AG09319 (cell line): ENCODE measurements at regions not wholly inside any gene's neighbourhood (a gene's known extent, or its start where the extent isn't known, plus 50 kb on each side); places are given as distances from the start of the nearest gene placed in this dataset.
A peak's percentile ranks its signal among the peaks of the same experiment; 100 is the strongest.

Experiments used
- DNase-seq: peaks from one replicate; pipeline ENCODE4 v3.0.0-alpha.2; 2010; ENCODE audit warnings: low read depth; ENCODE audit errors: extremely low read depth
- TF ChIP-seq, protein P1 (sequence below): IDR thresholded peaks from 2 replicates; pipeline ENCODE4 v1.5.1; 2011; ENCODE audit warnings: low read depth, mild to moderate bottlenecking, inconsistent platforms, low read length, moderate library complexity

DNA sequence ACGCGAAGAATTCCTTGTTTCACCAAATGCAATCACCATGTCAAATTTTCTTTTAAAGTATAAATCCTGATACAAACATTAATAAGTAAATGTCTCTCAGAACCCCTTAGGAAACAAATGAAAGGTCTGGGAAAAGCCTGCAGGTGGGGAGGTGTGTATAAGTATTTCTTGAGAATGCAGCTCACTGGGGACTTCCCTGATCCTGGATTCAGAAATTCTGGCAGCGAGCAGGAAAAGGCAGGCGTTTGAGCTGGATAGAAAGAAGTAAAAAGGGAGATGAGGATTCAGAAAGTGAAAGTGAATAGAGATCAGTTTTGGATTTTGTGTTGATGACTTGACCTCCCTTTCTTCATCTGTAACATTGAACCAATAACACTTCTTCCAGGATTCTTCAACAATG, 68.3 kb upstream of the CTSC start:
- DNase-seq = no peak
- TF ChIP-seq, protein P1, sequence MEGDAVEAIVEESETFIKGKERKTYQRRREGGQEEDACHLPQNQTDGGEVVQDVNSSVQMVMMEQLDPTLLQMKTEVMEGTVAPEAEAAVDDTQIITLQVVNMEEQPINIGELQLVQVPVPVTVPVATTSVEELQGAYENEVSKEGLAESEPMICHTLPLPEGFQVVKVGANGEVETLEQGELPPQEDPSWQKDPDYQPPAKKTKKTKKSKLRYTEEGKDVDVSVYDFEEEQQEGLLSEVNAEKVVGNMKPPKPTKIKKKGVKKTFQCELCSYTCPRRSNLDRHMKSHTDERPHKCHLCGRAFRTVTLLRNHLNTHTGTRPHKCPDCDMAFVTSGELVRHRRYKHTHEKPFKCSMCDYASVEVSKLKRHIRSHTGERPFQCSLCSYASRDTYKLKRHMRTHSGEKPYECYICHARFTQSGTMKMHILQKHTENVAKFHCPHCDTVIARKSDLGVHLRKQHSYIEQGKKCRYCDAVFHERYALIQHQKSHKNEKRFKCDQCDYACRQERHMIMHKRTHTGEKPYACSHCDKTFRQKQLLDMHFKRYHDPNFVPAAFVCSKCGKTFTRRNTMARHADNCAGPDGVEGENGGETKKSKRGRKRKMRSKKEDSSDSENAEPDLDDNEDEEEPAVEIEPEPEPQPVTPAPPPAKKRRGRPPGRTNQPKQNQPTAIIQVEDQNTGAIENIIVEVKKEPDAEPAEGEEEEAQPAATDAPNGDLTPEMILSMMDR = no peak

DNA sequence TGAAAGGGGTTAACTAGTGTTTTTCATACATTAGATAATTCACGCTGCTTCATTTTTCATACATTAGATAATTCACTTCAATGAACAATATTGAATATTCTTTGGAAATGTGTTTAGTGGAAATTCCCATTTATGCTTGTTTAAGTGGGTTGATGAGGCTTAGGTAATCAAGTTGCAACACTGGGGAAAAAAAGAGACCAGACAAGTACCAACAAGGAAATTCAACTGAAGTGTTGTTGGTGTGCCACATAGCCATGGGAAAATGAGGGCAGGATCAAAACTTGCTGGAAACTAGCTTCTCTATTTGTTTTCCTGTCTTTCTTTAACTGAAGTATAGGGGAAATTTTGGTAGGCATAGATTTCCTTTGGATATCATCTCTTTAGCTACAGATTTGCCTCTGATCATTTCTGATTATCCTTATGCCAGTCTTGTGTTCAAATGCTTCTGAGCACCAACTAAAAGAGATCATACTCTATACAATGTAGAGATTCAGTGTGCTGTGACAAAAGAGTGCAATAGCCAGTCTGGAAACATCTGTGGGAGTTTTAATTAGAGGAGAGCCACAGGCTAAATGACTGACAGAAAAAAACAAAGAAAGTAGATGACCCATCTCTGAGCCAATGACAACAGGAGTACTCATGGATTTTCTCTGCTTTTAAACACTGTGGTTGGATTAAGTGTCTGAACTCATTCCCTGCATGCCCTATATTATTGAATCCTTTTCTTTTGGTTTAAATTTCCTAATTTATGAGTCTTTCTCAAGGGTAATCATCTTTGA, 67.6 kb upstream of the CTSC start:
- DNase-seq = no peak
- TF ChIP-seq, protein P1 = no peak

DNA sequence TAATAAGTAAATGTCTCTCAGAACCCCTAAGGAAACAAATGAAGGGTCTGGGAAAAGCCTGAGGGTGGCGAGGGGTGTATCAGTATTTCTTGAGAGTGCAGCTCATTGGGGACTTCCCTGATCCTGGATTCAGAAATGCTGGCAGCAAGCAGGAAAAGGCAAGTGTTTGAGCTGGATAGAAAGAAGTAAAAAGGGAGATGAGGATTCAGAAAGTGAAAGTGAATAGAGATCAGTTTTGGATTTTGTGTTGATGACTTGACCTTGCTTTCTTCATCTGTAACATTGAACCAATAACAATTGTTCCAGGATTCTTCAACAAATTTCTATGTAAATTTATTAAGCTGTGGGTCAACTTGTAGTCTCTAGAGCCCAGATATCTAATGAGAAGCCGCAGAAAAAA, 66.9 kb upstream of the CTSC start:
- DNase-seq = no peak
- TF ChIP-seq, protein P1 = no peak

DNA sequence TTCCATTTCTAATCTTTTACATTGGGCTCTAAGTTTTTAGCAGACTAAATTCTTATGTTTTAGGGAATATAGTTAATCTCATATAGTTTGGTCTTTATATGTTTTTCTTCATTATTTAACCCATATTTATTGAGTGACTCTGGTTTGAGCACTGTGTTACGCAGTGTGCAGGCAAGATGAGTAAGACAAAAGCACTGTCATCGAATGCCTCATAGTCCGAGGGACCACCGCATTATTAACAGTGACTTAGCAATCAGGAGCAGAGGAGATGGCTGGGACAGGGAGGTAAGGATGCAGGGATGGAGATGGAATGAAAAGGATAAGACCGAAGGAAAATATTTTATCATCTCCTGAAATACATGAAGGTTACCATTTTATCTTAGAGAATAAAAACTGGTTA, 65.2 kb upstream of the CTSC start:
- TF ChIP-seq, protein P1 = no peak
- DNase-seq = no peak

DNA sequence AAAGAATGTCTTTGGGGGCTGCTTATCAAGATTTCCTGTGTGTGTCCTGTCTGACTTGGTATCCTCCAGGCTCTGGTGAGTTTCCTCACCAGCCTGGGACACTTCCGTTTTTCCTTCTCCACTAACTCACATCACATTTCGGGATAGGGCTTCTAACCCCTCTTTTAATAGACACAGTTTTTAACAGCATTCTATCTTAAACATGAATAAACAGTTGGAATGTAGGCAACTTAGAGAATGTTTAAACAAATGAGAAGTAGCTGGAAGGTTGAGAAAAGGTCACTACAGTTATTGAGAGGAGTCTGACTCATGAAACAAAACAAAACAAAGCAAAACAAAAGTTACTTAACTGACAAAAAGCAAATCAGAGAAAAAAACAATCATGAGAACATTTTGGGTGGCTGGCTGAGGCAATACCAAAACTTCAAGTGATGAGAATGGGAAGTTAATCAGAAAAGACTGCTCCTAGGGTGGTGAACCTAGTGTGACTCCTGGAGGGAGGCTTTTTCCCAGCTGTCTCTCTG, 64.7 kb upstream of the CTSC start:
- TF ChIP-seq, protein P1 = no peak
- DNase-seq = peak; percentile 83

DNA sequence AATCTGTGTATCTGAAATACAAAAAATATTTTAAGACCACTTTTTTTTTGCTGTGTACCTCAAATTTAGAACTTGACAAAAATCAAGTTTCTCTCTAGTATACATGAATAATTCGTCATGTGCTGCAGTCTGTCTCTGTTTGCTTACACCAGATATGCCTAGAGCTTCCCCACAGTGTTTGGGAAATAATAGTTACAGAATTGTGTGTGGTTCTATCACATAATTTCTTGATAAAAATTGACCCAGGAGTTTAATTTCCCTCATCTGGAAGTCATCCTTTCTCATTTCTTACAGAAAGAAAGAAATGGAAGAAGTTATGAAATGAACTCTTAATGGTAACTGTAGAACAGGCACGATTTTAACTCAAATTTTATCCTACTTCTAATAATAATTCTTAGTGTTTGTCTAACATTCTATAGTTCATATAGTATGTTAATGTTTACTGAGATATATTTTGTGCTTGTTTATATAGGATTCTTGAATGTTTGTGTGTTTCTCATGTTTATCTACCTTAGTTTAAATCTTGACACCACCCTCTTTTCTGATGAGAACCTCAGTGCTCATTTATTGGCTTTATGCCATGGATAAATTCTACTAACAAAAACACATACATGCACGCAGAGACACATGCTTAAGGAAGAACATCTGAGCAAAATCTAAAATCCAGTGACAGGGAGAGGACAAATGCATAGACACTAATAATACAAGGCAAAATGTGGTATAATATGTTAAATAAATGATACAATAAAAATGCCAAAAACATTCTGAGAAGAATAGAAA, 61.4 kb upstream of the CTSC start:
- no peak for DNase-seq
- TF ChIP-seq, protein P1 = no peak

DNA sequence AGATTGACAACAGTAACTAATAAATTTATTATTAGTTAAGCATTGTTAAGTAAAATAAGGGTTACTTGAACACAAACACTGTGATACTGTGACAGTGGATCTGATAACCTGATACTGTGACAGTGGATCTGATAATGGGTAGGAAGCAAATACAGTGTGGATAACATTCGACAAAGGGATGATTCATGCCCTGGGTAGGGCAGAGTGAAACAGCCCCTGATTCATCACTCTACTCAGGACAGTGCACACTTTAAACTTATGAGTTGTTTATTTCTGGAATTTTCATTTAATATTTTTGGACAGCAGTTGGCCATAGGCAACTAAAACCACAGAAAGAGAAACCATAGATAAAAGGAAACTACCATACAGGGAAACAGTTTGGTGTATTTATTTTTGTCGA, 60.8 kb upstream of the CTSC start:
- no peak for DNase-seq
- TF ChIP-seq, protein P1 = no peak
